ENCODE measurements at regions not wholly inside any gene's neighbourhood (a gene's known extent, or its start where the extent isn't known, plus 50 kb on each side); places are given as distances from the start of the nearest gene placed in this dataset.

DNA sequence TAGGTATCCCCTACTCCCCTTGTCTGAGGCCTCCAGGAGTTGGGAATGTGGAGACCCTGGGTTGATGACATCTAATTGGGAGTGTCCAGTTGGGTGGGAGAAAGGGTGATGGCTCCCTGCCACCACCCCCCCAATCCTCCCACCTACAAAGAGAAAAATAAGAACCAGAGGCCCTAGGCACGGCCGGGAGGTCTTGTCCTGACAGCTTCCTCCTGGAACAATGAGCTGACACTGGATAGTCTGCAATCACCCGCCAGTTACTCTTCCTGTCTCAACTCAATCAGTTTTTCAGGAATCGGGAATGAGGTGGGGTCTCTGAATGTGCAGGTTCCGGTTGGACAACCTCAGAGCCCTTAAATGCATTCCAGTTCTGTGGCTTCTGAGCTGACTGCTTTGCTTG, 129.9 kb upstream of the MRPS22 start:
- TF ChIP-seq, protein P1, sequence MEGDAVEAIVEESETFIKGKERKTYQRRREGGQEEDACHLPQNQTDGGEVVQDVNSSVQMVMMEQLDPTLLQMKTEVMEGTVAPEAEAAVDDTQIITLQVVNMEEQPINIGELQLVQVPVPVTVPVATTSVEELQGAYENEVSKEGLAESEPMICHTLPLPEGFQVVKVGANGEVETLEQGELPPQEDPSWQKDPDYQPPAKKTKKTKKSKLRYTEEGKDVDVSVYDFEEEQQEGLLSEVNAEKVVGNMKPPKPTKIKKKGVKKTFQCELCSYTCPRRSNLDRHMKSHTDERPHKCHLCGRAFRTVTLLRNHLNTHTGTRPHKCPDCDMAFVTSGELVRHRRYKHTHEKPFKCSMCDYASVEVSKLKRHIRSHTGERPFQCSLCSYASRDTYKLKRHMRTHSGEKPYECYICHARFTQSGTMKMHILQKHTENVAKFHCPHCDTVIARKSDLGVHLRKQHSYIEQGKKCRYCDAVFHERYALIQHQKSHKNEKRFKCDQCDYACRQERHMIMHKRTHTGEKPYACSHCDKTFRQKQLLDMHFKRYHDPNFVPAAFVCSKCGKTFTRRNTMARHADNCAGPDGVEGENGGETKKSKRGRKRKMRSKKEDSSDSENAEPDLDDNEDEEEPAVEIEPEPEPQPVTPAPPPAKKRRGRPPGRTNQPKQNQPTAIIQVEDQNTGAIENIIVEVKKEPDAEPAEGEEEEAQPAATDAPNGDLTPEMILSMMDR (IDR thresholded peaks at IDR 0.05), result no peak
- no peak for TF ChIP-seq POLR2A (IDR thresholded peaks at IDR 0.05)

All from esophagus squamous epithelium (tissue), 4 donors.